HEK293T (cell line): ENCODE measurements at regions not wholly inside any gene's neighbourhood (a gene's known extent, or its start where the extent isn't known, plus 50 kb on each side); places are given as distances from the start of the nearest gene placed in this dataset.

Experiments
- CTCF ChIA-PET: fragments of 350-600 bp; formaldehyde crosslinking; extraction: SDS; loops from one replicate; lab custom pipeline; 2021; ENCODE audit warnings: antibody characterized with exemption, inconsistent platforms; lab: Yijun Ruan, JAX
- POLR2A ChIA-PET: fragments of 350-600 bp; formaldehyde crosslinking; extraction: SDS; loops from one replicate; lab custom pipeline; 2020; ENCODE audit warnings: antibody characterized with exemption, inconsistent platforms; lab: Yijun Ruan, JAX
- DNase-seq: peaks from one replicate; pipeline ENCODE4 v3.0.0; 2012; ENCODE audit warnings: mixed read lengths; ENCODE audit errors: extremely low spot score
- ARNT ChIP-seq: fragments of 450-650 bp; IDR thresholded peaks from 2 replicates; pipeline ENCODE4 v1.6.1; 2017; ENCODE audit warnings: mild to moderate bottlenecking
- BHLHE40 ChIP-seq: fragments of 450-650 bp; IDR thresholded peaks from 2 replicates; pipeline ENCODE4 v1.6.1; 2016; ENCODE audit warnings: mild to moderate bottlenecking, moderate library complexity, borderline replicate concordance
- CTBP1 ChIP-seq: fragments of 450-650 bp; IDR thresholded peaks from 2 replicates; pipeline ENCODE4 v1.6.1; 2016; ENCODE audit warnings: borderline replicate concordance
- ELF4 ChIP-seq: fragments of 450-650 bp; IDR thresholded peaks from 2 replicates; pipeline ENCODE4 v1.6.1; 2017; ENCODE audit warnings: antibody characterized with exemption
- FOXA1 ChIP-seq: fragments of 450-650 bp; IDR thresholded peaks from 2 replicates; pipeline ENCODE4 v1.6.1; 2016; ENCODE audit warnings: mild to moderate bottlenecking
- FOXK2 ChIP-seq: fragments of 450-650 bp; IDR thresholded peaks from 2 replicates; pipeline ENCODE4 v1.6.1; 2016; ENCODE audit warnings: mild to moderate bottlenecking
- FOXM1 ChIP-seq: fragments of 450-650 bp; IDR thresholded peaks from 2 replicates; pipeline ENCODE4 v1.6.1; 2017; ENCODE audit warnings: mild to moderate bottlenecking, borderline replicate concordance
- HDGF ChIP-seq: fragments of 450-650 bp; IDR thresholded peaks from 2 replicates; pipeline ENCODE4 v1.6.1; 2017; ENCODE audit warnings: antibody characterized with exemption, borderline replicate concordance
- L3MBTL2 ChIP-seq: fragments of 450-650 bp; conservative IDR thresholded peaks from 2 replicates; pipeline ENCODE4 v1.6.1; 2016; ENCODE audit warnings: mild to moderate bottlenecking
- LEF1 ChIP-seq: fragments of 450-650 bp; IDR thresholded peaks from 2 replicates; pipeline ENCODE4 v1.6.1; 2017; ENCODE audit warnings: mild to moderate bottlenecking, borderline replicate concordance
- NFRKB ChIP-seq: fragments of 450-650 bp; IDR thresholded peaks from 2 replicates; pipeline ENCODE4 v1.6.1; 2016; ENCODE audit warnings: mild to moderate bottlenecking, moderate library complexity
- PKNOX1 ChIP-seq: fragments of 450-650 bp; IDR thresholded peaks from 2 replicates; pipeline ENCODE4 v1.6.1; 2016
- SP1 ChIP-seq: fragments of 450-650 bp; IDR thresholded peaks from 2 replicates; pipeline ENCODE4 v1.6.1; 2017
- SUZ12 ChIP-seq: fragments of 450-650 bp; IDR thresholded peaks from 2 replicates; pipeline ENCODE4 v1.6.1; 2016; ENCODE audit warnings: mild to moderate bottlenecking
- TARDBP ChIP-seq: fragments of 450-650 bp; IDR thresholded peaks from 2 replicates; pipeline ENCODE4 v1.6.1; 2016
- ZNF384 ChIP-seq: fragments of 450-650 bp; IDR thresholded peaks from 2 replicates; pipeline ENCODE4 v1.6.1; 2016

GRCh38 chr13:99041337-99041736, 63.5 kb upstream of the DOCK9 start:
- ChIA-PET POLR2A (no interaction called here), CTCF (interaction anchor here (0.7 kb wide), 1 partner anchor 1911 kb away, joined by 3 read pairs; no protein-coding TSS in a partner anchor)
- DNase-seq = no peak
- TF ChIP-seq TARDBP (no peak), CTBP1 (no peak), FOXA1 (no peak), LEF1 (no peak), NFRKB (no peak), ELF4 (no peak), FOXM1 (no peak), ARNT (no peak), SP1 (no peak), L3MBTL2 (no peak), BHLHE40 (no peak), SUZ12 (no peak), HDGF (no peak), PKNOX1 (no peak), FOXK2 (no peak), ZNF384 (no peak)

- ChIA-PET POLR2A (no interaction called here), CTCF (interaction anchor here (0.7 kb wide), 1 partner anchor 1911 kb away, joined by 3 read pairs; no protein-coding TSS in a partner anchor)
- no peak for TF ChIP-seq SP1
- no peak for TF ChIP-seq PKNOX1
- TF ChIP-seq ARNT = no peak
- TF ChIP-seq ZNF384 = no peak
- no peak for TF ChIP-seq FOXK2
- no peak for TF ChIP-seq BHLHE40
- no peak for DNase-seq
Observed at GRCh38 chr13:99041788-99042187, 63.9 kb upstream of the DOCK9 start.

- CTCF ChIA-PET = interaction anchor here (0.8 kb wide), 2 partner anchors 17 to 203 kb away, joined by 3 read pairs; no protein-coding TSS in a partner anchor
- no peak for DNase-seq
- TF ChIP-seq PKNOX1 (no peak), HDGF (no peak), NFRKB (no peak), SUZ12 (no peak), FOXA1 (no peak)
- POLR2A ChIA-PET = no interaction called here
Observed at GRCh38 chr13:99042521-99043250, 64.8 kb upstream of the DOCK9 start.

- CTCF ChIA-PET = no interaction called here
- TF ChIP-seq FOXA1 (no peak), CTBP1 (no peak), SP1 (no peak), SUZ12 (no peak), FOXK2 (no peak), TARDBP (no peak), BHLHE40 (no peak), NFRKB (no peak), LEF1 (no peak), HDGF (no peak), PKNOX1 (no peak), L3MBTL2 (no peak), ARNT (no peak), FOXM1 (no peak), ZNF384 (no peak), ELF4 (no peak)
- POLR2A ChIA-PET = no interaction called here
- DNase-seq = no peak
Observed at GRCh38 chr13:99043831-99044231, 66.0 kb upstream of the DOCK9 start.

GRCh38 chr13:99044764-99045163, 66.9 kb upstream of the DOCK9 start:
- POLR2A ChIA-PET = no interaction called here
- CTCF ChIA-PET = no interaction called here
- TF ChIP-seq L3MBTL2 = no peak
- TF ChIP-seq LEF1 = no peak
- TF ChIP-seq PKNOX1 = no peak
- TF ChIP-seq TARDBP = no peak
- TF ChIP-seq ARNT = no peak
- TF ChIP-seq NFRKB = no peak
- no peak for TF ChIP-seq FOXK2
- no peak for TF ChIP-seq HDGF
- no peak for TF ChIP-seq ELF4
- TF ChIP-seq CTBP1 = no peak
- no peak for TF ChIP-seq SUZ12
- no peak for TF ChIP-seq SP1
- TF ChIP-seq BHLHE40 = no peak
- DNase-seq = no peak

- TF ChIP-seq ZNF384 (no peak), FOXM1 (no peak), FOXA1 (no peak), PKNOX1 (no peak)
- CTCF ChIA-PET = no interaction called here
- POLR2A ChIA-PET = no interaction called here
- no peak for DNase-seq
Observed at GRCh38 chr13:99045396-99045795, 67.5 kb upstream of the DOCK9 start.
